ENCODE measurements at regions not wholly inside any gene's neighbourhood (a gene's known extent, or its start where the extent isn't known, plus 50 kb on each side); places are given as distances from the start of the nearest gene placed in this dataset.

DNA sequence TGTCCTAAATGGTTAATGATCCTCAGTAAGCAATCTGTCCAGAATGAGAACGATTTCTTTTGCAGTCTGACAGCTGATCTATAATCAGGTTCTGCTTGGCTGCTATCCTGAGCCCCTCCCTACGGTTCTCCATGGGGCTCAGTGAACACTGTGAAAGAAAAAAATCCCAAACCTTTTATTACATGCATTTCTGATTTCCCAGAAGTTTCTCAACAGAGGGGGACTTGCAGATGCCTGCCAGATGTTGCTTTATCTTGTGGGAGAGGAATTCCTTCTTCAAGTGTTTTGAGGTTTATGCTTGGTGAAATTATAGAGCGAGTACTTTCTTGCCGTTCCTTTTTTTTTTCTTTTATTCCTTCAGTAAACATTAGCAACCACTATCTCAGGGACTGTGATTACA lies 531.9 kb upstream of the ISX start:
- no peaks in the 10 kb centered on the region for H3K9me3 ChIP-seq (ENCODE audit: control insufficient read depth, low read length)
- H2AFZ ChIP-seq, result no peak overlapping the region
- no peak overlapping the region for H3K4me3 ChIP-seq (ENCODE audit: low read depth, low read length)
- TF ChIP-seq, protein P1, sequence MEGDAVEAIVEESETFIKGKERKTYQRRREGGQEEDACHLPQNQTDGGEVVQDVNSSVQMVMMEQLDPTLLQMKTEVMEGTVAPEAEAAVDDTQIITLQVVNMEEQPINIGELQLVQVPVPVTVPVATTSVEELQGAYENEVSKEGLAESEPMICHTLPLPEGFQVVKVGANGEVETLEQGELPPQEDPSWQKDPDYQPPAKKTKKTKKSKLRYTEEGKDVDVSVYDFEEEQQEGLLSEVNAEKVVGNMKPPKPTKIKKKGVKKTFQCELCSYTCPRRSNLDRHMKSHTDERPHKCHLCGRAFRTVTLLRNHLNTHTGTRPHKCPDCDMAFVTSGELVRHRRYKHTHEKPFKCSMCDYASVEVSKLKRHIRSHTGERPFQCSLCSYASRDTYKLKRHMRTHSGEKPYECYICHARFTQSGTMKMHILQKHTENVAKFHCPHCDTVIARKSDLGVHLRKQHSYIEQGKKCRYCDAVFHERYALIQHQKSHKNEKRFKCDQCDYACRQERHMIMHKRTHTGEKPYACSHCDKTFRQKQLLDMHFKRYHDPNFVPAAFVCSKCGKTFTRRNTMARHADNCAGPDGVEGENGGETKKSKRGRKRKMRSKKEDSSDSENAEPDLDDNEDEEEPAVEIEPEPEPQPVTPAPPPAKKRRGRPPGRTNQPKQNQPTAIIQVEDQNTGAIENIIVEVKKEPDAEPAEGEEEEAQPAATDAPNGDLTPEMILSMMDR (IDR thresholded peaks at IDR 0.05), result no peak
- H3K27me3 ChIP-seq (ENCODE audit: control insufficient read depth, insufficient read depth, low read length), result no peaks in the 10 kb centered on the region
- no peaks in the 10 kb centered on the region for H3K79me2 ChIP-seq
- no peaks in the 10 kb centered on the region for H3K36me3 ChIP-seq (ENCODE audit: control insufficient read depth, insufficient read depth, low read length)
- no peak overlapping the region for H3K9ac ChIP-seq
- H3K4me1 ChIP-seq, result no peaks in the 10 kb centered on the region
- H3K4me2 ChIP-seq (ENCODE audit: low read length), result no peak overlapping the region
- no peak overlapping the region for H3K27ac ChIP-seq

DNA sequence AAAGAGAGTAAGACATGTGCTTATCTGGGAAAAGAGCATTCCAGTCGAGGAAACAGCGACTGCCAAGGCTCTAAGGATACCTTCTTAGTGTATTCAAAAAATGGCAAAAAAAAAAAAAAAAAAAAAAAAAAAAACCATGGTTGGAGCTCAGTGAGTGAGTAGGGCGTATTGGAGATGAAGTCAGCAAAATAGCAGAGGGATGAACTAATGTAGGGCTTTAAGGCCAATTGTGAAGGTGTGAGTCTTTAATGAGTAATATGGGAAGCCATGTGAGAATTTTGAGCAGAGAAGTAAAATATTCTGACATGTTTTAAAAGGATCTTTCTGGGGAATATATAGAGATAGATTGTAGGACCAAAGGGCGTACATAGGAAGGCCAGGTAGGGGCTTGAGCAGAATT lies 498.6 kb upstream of the ISX start:
- Histone ChIP-seq H3K27me3 (ENCODE audit: control insufficient read depth, insufficient read depth, low read length) (no peaks in the 10 kb centered on the region), H3K9me3 (ENCODE audit: control insufficient read depth, low read length) (no peaks in the 10 kb centered on the region), H3K4me3 (ENCODE audit: low read depth, low read length) (no peak overlapping the region), H3K9ac (no peak overlapping the region), H2AFZ (no peak overlapping the region), H3K36me3 (ENCODE audit: control insufficient read depth, insufficient read depth, low read length) (no peaks in the 10 kb centered on the region), H3K4me2 (ENCODE audit: low read length) (no peak overlapping the region), H3K27ac (no peak overlapping the region), H3K79me2 (no peaks in the 10 kb centered on the region), H3K4me1 (no peaks in the 10 kb centered on the region)
- TF ChIP-seq, protein P1 (IDR thresholded peaks at IDR 0.05), result no peak

DNA sequence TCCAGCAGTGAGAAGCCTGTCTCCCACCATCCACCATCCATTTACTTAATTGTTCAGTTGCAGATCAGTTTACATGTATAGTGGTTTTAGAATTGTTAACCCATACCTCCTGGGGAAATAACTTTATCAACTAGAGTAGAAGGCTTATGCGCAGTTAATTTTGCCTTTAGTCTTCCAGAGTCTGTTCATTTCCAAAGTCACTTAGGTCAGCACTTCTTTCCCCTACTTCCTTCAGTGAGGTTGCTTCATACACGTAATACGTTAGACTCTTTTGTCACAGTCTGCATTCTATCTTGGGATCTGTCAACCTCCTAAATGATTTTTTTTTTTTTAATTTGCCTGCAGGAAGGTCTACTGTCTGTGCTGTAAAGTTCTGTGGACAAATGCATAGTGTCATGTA lies 495.6 kb upstream of the ISX start:
- no peak overlapping the region for H2AFZ ChIP-seq
- no peak overlapping the region for H3K9ac ChIP-seq
- H3K27ac ChIP-seq, result no peak overlapping the region
- H3K4me2 ChIP-seq (ENCODE audit: low read length), result no peak overlapping the region
- no peaks in the 10 kb centered on the region for H3K4me1 ChIP-seq
- H3K36me3 ChIP-seq (ENCODE audit: control insufficient read depth, insufficient read depth, low read length), result no peaks in the 10 kb centered on the region
- no peaks in the 10 kb centered on the region for H3K27me3 ChIP-seq (ENCODE audit: control insufficient read depth, insufficient read depth, low read length)
- H3K4me3 ChIP-seq (ENCODE audit: low read depth, low read length), result no peak overlapping the region
- no peaks in the 10 kb centered on the region for H3K9me3 ChIP-seq (ENCODE audit: control insufficient read depth, low read length)
- no peaks in the 10 kb centered on the region for H3K79me2 ChIP-seq
- TF ChIP-seq, protein P1 (IDR thresholded peaks at IDR 0.05), result no peak

DNA sequence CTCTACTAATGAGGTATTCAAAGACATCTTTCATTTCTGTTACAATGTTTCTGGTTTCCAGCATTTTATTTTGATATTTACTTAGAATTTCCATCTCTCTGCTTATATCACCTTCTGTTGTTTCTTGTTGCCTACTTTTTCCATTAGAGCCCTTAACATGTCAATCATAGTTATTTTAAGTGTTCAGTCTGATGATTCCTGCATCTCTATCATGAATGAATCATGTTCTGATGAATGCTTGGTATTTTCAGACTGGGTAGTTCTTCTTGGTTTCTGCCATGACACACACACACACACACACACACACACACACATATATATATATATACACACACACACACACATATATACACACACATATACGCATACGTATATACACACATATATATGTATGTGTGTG lies 486.4 kb upstream of the ISX start:
- Histone ChIP-seq H2AFZ (no peak overlapping the region), H3K27me3 (ENCODE audit: control insufficient read depth, insufficient read depth, low read length) (no peaks in the 10 kb centered on the region), H3K9me3 (ENCODE audit: control insufficient read depth, low read length) (no peaks in the 10 kb centered on the region), H3K4me3 (ENCODE audit: low read depth, low read length) (no peak overlapping the region), H3K9ac (no peak overlapping the region), H3K4me2 (ENCODE audit: low read length) (no peak overlapping the region), H3K36me3 (ENCODE audit: control insufficient read depth, insufficient read depth, low read length) (no peaks in the 10 kb centered on the region), H3K4me1 (no peaks in the 10 kb centered on the region), H3K27ac (no peak overlapping the region), H3K79me2 (no peaks in the 10 kb centered on the region)
- TF ChIP-seq, protein P1 (IDR thresholded peaks at IDR 0.05), result no peak
